HEK293 (cell line): ENCODE measurements at regions not wholly inside any gene's neighbourhood (a gene's known extent, or its start where the extent isn't known, plus 50 kb on each side); places are given as distances from the start of the nearest gene placed in this dataset.

Source experiments
- CTCF ChIA-PET: fragments of 350-600 bp; formaldehyde crosslinking; extraction: SDS; loops from one replicate; lab custom pipeline; 2021; ENCODE audit warnings: antibody characterized with exemption; lab: Yijun Ruan, JAX
- POLR2A ChIA-PET: fragments of 300-600 bp; formaldehyde crosslinking; extraction: SDS; loops from one replicate; lab custom pipeline; 2020; ENCODE audit warnings: antibody characterized with exemption, inconsistent platforms; lab: Yijun Ruan, JAX
- H3K27ac ChIP-seq: fragments of 200-500 bp; sonication (Bioruptor generic); 2 replicates; pipeline ENCODE4 v1.5.1; 2014; ENCODE audit warnings: low read depth, low read length, control low read depth, inconsistent platforms; ENCODE audit errors: extremely low read depth
- H3K36me3 ChIP-seq, 2 experiments: fragments of 200-500 bp in 1 of 2; sonication (Bioruptor generic) in 1 of 2; 1 replicate in 1 of 2; 2 replicates in 1 of 2; pipeline ENCODE4 v1.5.1; 2014 to 2017; ENCODE audit warnings: inconsistent platforms in 2 of 2, low read length in 2 of 2; ENCODE audit not compliant: control insufficient read depth in 2 of 2, insufficient read depth in 1 of 2
- H3K4me1 ChIP-seq: fragments of 200-500 bp; sonication (Bioruptor generic); 2 replicates; pipeline ENCODE4 v1.5.1; 2014; ENCODE audit warnings: mild to moderate bottlenecking, low read length, inconsistent platforms; ENCODE audit not compliant: control insufficient read depth, insufficient read depth
- H3K4me3 ChIP-seq: 2 replicates; pipeline ENCODE4 v1.5.1; 2011; ENCODE audit warnings: low read depth, mild to moderate bottlenecking, control low read depth, low read length, moderate library complexity
- H3K9me3 ChIP-seq: fragments of 200-500 bp; sonication (Bioruptor generic); 2 replicates; pipeline ENCODE4 v1.5.1; 2014; ENCODE audit warnings: low read depth, low read length, inconsistent platforms; ENCODE audit not compliant: control insufficient read depth, insufficient read depth
- BCL6B ChIP-seq: fragments of 450-650 bp; formaldehyde crosslinking; IDR thresholded peaks from 2 replicates; pipeline ENCODE4 v1.5.1; 2017; ENCODE audit warnings: missing biosample characterization, missing genetic modification characterization
- HOXD13 ChIP-seq: sonication (generic); formaldehyde crosslinking; IDR thresholded peaks from 2 replicates; pipeline ENCODE4 v1.8.0; 2022; ENCODE audit warnings: missing genetic modification reagents, borderline replicate concordance
- MEIS1 ChIP-seq: sonication (generic); formaldehyde crosslinking; IDR thresholded peaks from 2 replicates; pipeline ENCODE4 v1.8.1; 2022; ENCODE audit warnings: missing genetic modification reagents, mild to moderate bottlenecking, borderline replicate concordance
- SCRT1 ChIP-seq: fragments of 450-650 bp; formaldehyde crosslinking; IDR thresholded peaks from 2 replicates; pipeline ENCODE4 v1.5.1; 2016; ENCODE audit warnings: missing biosample characterization, missing genetic modification characterization, borderline replicate concordance
- TCF7L2 ChIP-seq: IDR thresholded peaks from 2 replicates; pipeline ENCODE4 v1.6.1; 2011; ENCODE audit warnings: low read depth, mild to moderate bottlenecking, inconsistent platforms, low read length, moderate library complexity, borderline replicate concordance
- TRIM28 ChIP-seq: IDR thresholded peaks from 2 replicates; pipeline ENCODE4 v1.6.1; 2011; ENCODE audit warnings: low read length, control low read depth, borderline replicate concordance
- ZBTB20 ChIP-seq: fragments of 450-650 bp; formaldehyde crosslinking; IDR thresholded peaks from 2 replicates; pipeline ENCODE4 v1.5.1; 2016; ENCODE audit warnings: missing biosample characterization, missing genetic modification characterization
- ZIC2 ChIP-seq: fragments of 450-650 bp; formaldehyde crosslinking; IDR thresholded peaks from 2 replicates; pipeline ENCODE4 v1.5.1; 2016; ENCODE audit warnings: missing biosample characterization, missing genetic modification characterization
- ZNF114 ChIP-seq: fragments of 450-650 bp; formaldehyde crosslinking; IDR thresholded peaks from 2 replicates; pipeline ENCODE4 v1.5.0; 2017; ENCODE audit warnings: missing biosample characterization, missing genetic modification characterization
- ZNF175 ChIP-seq: fragments of 450-650 bp; formaldehyde crosslinking; IDR thresholded peaks from 2 replicates; pipeline ENCODE4 v1.5.1; 2016; ENCODE audit warnings: missing biosample characterization, missing genetic modification characterization
- ZNF416 ChIP-seq: fragments of 450-650 bp; formaldehyde crosslinking; IDR thresholded peaks from 2 replicates; pipeline ENCODE4 v1.5.1; 2016; ENCODE audit warnings: missing biosample characterization, missing genetic modification characterization
- ZNF518A ChIP-seq: fragments of 450-650 bp; formaldehyde crosslinking; conservative IDR thresholded peaks from 2 replicates; pipeline ENCODE4 v1.5.1; 2016; ENCODE audit warnings: low read depth, missing biosample characterization, missing genetic modification characterization
- ZNF521 ChIP-seq: fragments of 450-650 bp; formaldehyde crosslinking; IDR thresholded peaks from 2 replicates; pipeline ENCODE4 v1.5.1; 2017; ENCODE audit warnings: missing biosample characterization, mild to moderate bottlenecking, missing genetic modification characterization
- ZNF529 ChIP-seq: fragments of 450-650 bp; formaldehyde crosslinking; IDR thresholded peaks from 2 replicates; pipeline ENCODE4 v1.5.1; 2017; ENCODE audit warnings: missing genetic modification characterization, missing biosample characterization; ENCODE audit not compliant: insufficient replicate concordance
- ZNF530 ChIP-seq: fragments of 450-650 bp; formaldehyde crosslinking; IDR thresholded peaks from 2 replicates; pipeline ENCODE4 v1.5.1; 2016; ENCODE audit warnings: low read depth, missing biosample characterization, missing genetic modification characterization
- ZNF558 ChIP-seq: fragments of 450-650 bp; formaldehyde crosslinking; IDR thresholded peaks from 2 replicates; pipeline ENCODE4 v1.5.1; 2016; ENCODE audit warnings: missing biosample characterization, missing genetic modification characterization
- ZNF629 ChIP-seq: fragments of 450-650 bp; formaldehyde crosslinking; IDR thresholded peaks from 2 replicates; pipeline ENCODE4 v1.5.1; 2017; ENCODE audit warnings: missing biosample characterization, missing genetic modification characterization
- ZNF707 ChIP-seq: fragments of 450-650 bp; formaldehyde crosslinking; IDR thresholded peaks from 2 replicates; pipeline ENCODE4 v1.5.1; 2016; ENCODE audit warnings: missing biosample characterization, missing genetic modification characterization
- ZNF76 ChIP-seq: fragments of 450-650 bp; formaldehyde crosslinking; IDR thresholded peaks from 2 replicates; pipeline ENCODE4; 2016; ENCODE audit warnings: low read depth, missing biosample characterization, missing genetic modification characterization, borderline replicate concordance
- ZNF837 ChIP-seq: fragments of 450-650 bp; formaldehyde crosslinking; IDR thresholded peaks from 2 replicates; pipeline ENCODE4 v1.5.1; 2016; ENCODE audit warnings: missing biosample characterization, missing genetic modification characterization

- no peak for TF ChIP-seq BCL6B (tag by site-specific recombination)
- TF ChIP-seq, all 188 proteins: peak for 0
These were observed 633.3 kb downstream of the FAT4 start (continued) for GRCh38 chr4:125948021-125948420.

GRCh38 chr4:125951261-125951887 is 636.6 kb downstream of the FAT4 start:
- TF ChIP-seq ZNF521 (tag by site-specific recombination) (no peak), ZNF707 (no peak), ZNF114 (tag by site-specific recombination) (no peak), MEIS1 (CRISPR knock-in tag) (no peak)
- ChIA-PET POLR2A (no interaction called here), CTCF (no interaction called here)

GRCh38 chr4:125952631-125953030 is 637.9 kb downstream of the FAT4 start:
- CTCF ChIA-PET: interaction anchor here (0.8 kb wide), 1 partner anchor 33 kb away, joined by 3 read pairs; no protein-coding TSS in a partner anchor
- TF ChIP-seq ZNF837 (tag by site-specific recombination) (no peak), ZBTB20 (tag by site-specific recombination) (no peak), SCRT1 (no peak), ZNF558 (tag by site-specific recombination) (no peak), ZNF530 (tag by site-specific recombination) (no peak)
- TF ChIP-seq, all 188 proteins: peak for 0
- H3K27ac ChIP-seq: no peak overlapping the region
- H3K4me1 ChIP-seq: no peaks in the 10 kb centered on the region
- H3K9me3 ChIP-seq: no peaks in the 10 kb centered on the region
- H3K36me3 ChIP-seq: no peaks in the 10 kb centered on the region
- no peak overlapping the region for H3K4me3 ChIP-seq
- POLR2A ChIA-PET: no interaction called here

More at GRCh38 chr4:125951261-125951887, 636.6 kb downstream of the FAT4 start:
- Histone ChIP-seq H3K27ac (no peak overlapping the region), H3K4me1 (no peaks in the 10 kb centered on the region), H3K4me3 (no peak overlapping the region), H3K36me3 (no peaks in the 10 kb centered on the region), H3K9me3 (no peaks in the 10 kb centered on the region)

GRCh38 chr4:125956276-125956675 is 641.5 kb downstream of the FAT4 start:
- ChIA-PET CTCF (no interaction called here), POLR2A (no interaction called here)
- TF ChIP-seq ZNF529 (tag by site-specific recombination): no peak
- no peak for TF ChIP-seq ZNF76 (tag by site-specific recombination)
- no peak for TF ChIP-seq HOXD13 (CRISPR knock-in tag)
- no peak for TF ChIP-seq ZNF175 (tag by site-specific recombination)
- TF ChIP-seq TRIM28: no peak
- no peak for TF ChIP-seq ZNF629 (tag by site-specific recombination)
- TF ChIP-seq ZIC2 (tag by site-specific recombination): no peak
- H3K9me3 ChIP-seq: no peaks in the 10 kb centered on the region
- H3K4me3 ChIP-seq: no peak overlapping the region
- no peaks in the 10 kb centered on the region for H3K36me3 ChIP-seq
- no peaks in the 10 kb centered on the region for H3K4me1 ChIP-seq
- H3K27ac ChIP-seq: no peak overlapping the region

- Histone ChIP-seq H3K4me3 (no peak overlapping the region), H3K9me3 (no peaks in the 10 kb centered on the region), H3K27ac (no peak overlapping the region), H3K4me1 (no peaks in the 10 kb centered on the region), H3K36me3 (no peaks in the 10 kb centered on the region)
- TF ChIP-seq ZNF837 (tag by site-specific recombination): no peak
- no peak for TF ChIP-seq ZNF416
- no peak for TF ChIP-seq TCF7L2
- TF ChIP-seq ZNF518A: no peak
- ChIA-PET POLR2A (no interaction called here), CTCF (no interaction called here)
These were observed 643.8 kb downstream of the FAT4 start for GRCh38 chr4:125958519-125958918.
